ENCODE measurements at regions not wholly inside any gene's neighbourhood (a gene's known extent, or its start where the extent isn't known, plus 50 kb on each side); places are given as distances from the start of the nearest gene placed in this dataset.

- H3K4me1 ChIP-seq (ENCODE audit: control insufficient read depth in 1 of 2, extremely low read depth in 1 of 2, insufficient read depth in 2 of 2, low read length in 2 of 2): no peaks in the 10 kb centered on the region
- H3K9me3 ChIP-seq: no peaks in the 10 kb centered on the region
- H3K4me3 ChIP-seq (ENCODE audit: control insufficient read depth in 1 of 2, extremely low read depth in 1 of 2, low read length in 1 of 2): no peak overlapping the region
- H3K27ac ChIP-seq (ENCODE audit: low read length): no peak overlapping the region
- Mint-ChIP-seq H3K4me3 (no peak overlapping the region), H3K27ac (no peak overlapping the region), H3K27me3 (no peaks in the 10 kb centered on the region), H3K4me1 (no peaks in the 10 kb centered on the region), H3K9me3 (peaks cover 2 to 21% (median 18%) of the 10 kb centered on the region in 3 donors), H3K36me3 (no peaks in the 10 kb centered on the region)
- DNase-seq (no peak), ATAC-seq (replicated peaks in 1 of 4) (no peak)
- H3K27me3 ChIP-seq (replicated peaks in 1 of 2; ENCODE audit: control insufficient read depth in 2 of 2, extremely low read depth in 1 of 2, insufficient read depth in 2 of 2, low read length in 1 of 2): no peaks in the 10 kb centered on the region
- CTCF ChIA-PET: no interaction called here
- no peaks in the 10 kb centered on the region for H3K36me3 ChIP-seq (ENCODE audit: control insufficient read depth in 2 of 2, extremely low read depth in 1 of 2, insufficient read depth in 1 of 2, low read length in 1 of 2)
- POLR2A ChIA-PET: no interaction called here
- WGBS (ENCODE audit: insufficient coverage): no CpG with 5 or more reads among the region's 1 CpG
Measured at GRCh38 chr9:108021096-108021710, 531.6 kb upstream of the KLF4 start.

GRCh38 chr9:108019821-108020220, 530.3 kb upstream of the KLF4 start:
- Histone ChIP-seq H3K27ac (ENCODE audit: low read length) (no peak overlapping the region), H3K36me3 (ENCODE audit: control insufficient read depth in 2 of 2, extremely low read depth in 1 of 2, insufficient read depth in 1 of 2, low read length in 1 of 2) (no peaks in the 10 kb centered on the region), H3K27me3 (replicated peaks in 1 of 2; ENCODE audit: control insufficient read depth in 2 of 2, extremely low read depth in 1 of 2, insufficient read depth in 2 of 2, low read length in 1 of 2) (no peaks in the 10 kb centered on the region), H3K9me3 (no peaks in the 10 kb centered on the region), H3K4me3 (ENCODE audit: control insufficient read depth in 1 of 2, extremely low read depth in 1 of 2, low read length in 1 of 2) (no peak overlapping the region), H3K4me1 (ENCODE audit: control insufficient read depth in 1 of 2, extremely low read depth in 1 of 2, insufficient read depth in 2 of 2, low read length in 2 of 2) (no peaks in the 10 kb centered on the region)
- POLR2A ChIA-PET: no interaction called here
- Mint-ChIP-seq H3K4me3 (no peak overlapping the region), H3K27me3 (no peaks in the 10 kb centered on the region), H3K36me3 (no peaks in the 10 kb centered on the region), H3K27ac (no peak overlapping the region), H3K9me3 (peaks cover 0 to 26% (median 18%) of the 10 kb centered on the region in 3 donors), H3K4me1 (no peaks in the 10 kb centered on the region)
- DNase-seq (no peak), ATAC-seq (replicated peaks in 1 of 4) (no peak)
- CTCF ChIA-PET: no interaction called here

GRCh38 chr9:108017671-108018070, 528.1 kb upstream of the KLF4 start:
- Histone ChIP-seq H3K9me3 (no peaks in the 10 kb centered on the region), H3K4me1 (ENCODE audit: control insufficient read depth in 1 of 2, extremely low read depth in 1 of 2, insufficient read depth in 2 of 2, low read length in 2 of 2) (no peaks in the 10 kb centered on the region), H3K36me3 (ENCODE audit: control insufficient read depth in 2 of 2, extremely low read depth in 1 of 2, insufficient read depth in 1 of 2, low read length in 1 of 2) (no peaks in the 10 kb centered on the region), H3K27me3 (replicated peaks in 1 of 2; ENCODE audit: control insufficient read depth in 2 of 2, extremely low read depth in 1 of 2, insufficient read depth in 2 of 2, low read length in 1 of 2) (no peaks in the 10 kb centered on the region), H3K4me3 (ENCODE audit: control insufficient read depth in 1 of 2, extremely low read depth in 1 of 2, low read length in 1 of 2) (no peak overlapping the region), H3K27ac (ENCODE audit: low read length) (no peak overlapping the region)
- Mint-ChIP-seq H3K36me3 (no peaks in the 10 kb centered on the region), H3K27me3 (no peaks in the 10 kb centered on the region), H3K4me3 (no peak overlapping the region), H3K9me3 (peaks cover 0 to 29% (median 18%) of the 10 kb centered on the region in 3 donors), H3K4me1 (no peaks in the 10 kb centered on the region), H3K27ac (no peak overlapping the region)
- CTCF ChIA-PET: no interaction called here
- POLR2A ChIA-PET: no interaction called here
- 81% methylated on average over 3 of the region's 7 CpGs for WGBS (ENCODE audit: insufficient coverage)
- ATAC-seq (replicated peaks in 1 of 4) (no peak), DNase-seq (no peak)

DNA sequence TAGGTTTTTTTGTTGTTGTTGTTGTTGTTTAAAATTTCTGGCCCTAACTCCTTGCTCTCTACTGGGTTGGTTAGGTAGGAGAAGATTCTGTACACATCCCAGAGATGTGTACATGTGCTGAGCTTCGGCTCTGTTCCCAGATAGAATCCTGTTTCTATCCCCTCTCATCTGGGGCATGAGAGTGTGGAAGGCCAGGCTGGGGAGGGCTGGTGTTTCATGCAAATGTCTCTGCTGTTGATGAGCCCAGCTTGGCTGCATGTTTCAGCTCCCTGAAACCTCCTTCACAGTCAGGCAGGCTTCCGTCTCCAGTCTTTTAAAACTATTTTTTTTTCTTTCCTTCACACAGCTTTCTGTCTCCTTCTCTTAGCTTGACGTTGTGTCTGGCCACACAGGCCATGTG, 526.9 kb upstream of the KLF4 start:
- WGBS (ENCODE audit: insufficient coverage): 92% methylated on average over 2 of the region's 3 CpGs
- Mint-ChIP-seq H3K9me3 (peaks cover 0 to 34% (median 14%) of the 10 kb centered on the region in 3 donors), H3K27ac (no peak overlapping the region), H3K36me3 (no peaks in the 10 kb centered on the region), H3K4me3 (no peak overlapping the region), H3K27me3 (no peaks in the 10 kb centered on the region), H3K4me1 (no peaks in the 10 kb centered on the region)
- DNase-seq (no peak), ATAC-seq (replicated peaks in 1 of 4) (no peak)
- CTCF ChIA-PET: no interaction called here
- no peaks in the 10 kb centered on the region for H3K27me3 ChIP-seq (replicated peaks in 1 of 2; ENCODE audit: control insufficient read depth in 2 of 2, extremely low read depth in 1 of 2, insufficient read depth in 2 of 2, low read length in 1 of 2)
- H3K36me3 ChIP-seq (ENCODE audit: control insufficient read depth in 2 of 2, extremely low read depth in 1 of 2, insufficient read depth in 1 of 2, low read length in 1 of 2): no peaks in the 10 kb centered on the region
- H3K4me1 ChIP-seq (ENCODE audit: control insufficient read depth in 1 of 2, extremely low read depth in 1 of 2, insufficient read depth in 2 of 2, low read length in 2 of 2): no peaks in the 10 kb centered on the region
- no peaks in the 10 kb centered on the region for H3K9me3 ChIP-seq
- POLR2A ChIA-PET: no interaction called here
- no peak overlapping the region for H3K27ac ChIP-seq (ENCODE audit: low read length)
- no peak overlapping the region for H3K4me3 ChIP-seq (ENCODE audit: control insufficient read depth in 1 of 2, extremely low read depth in 1 of 2, low read length in 1 of 2)

DNA sequence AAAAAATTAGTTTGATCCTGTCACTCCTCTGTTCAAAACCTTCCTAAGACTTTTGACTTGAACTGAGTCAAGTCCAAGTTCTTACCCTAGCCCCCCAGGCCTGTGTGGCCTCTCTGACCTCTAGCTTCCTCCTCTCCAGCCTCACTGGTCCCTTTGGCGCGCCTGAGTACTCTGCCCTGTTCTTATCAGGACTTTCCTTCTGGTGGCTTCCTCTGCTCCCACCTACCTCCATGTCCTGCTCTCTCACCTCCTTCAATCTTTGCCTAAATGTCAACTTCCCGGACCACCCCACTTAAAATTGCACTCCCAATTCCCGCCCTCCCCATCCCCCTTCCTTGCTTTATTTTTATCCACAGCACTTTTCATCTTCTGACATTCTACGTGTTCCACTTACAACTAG, 526.1 kb upstream of the KLF4 start:
- 90% methylated on average over 4 of the region's 5 CpGs for WGBS (ENCODE audit: insufficient coverage)
- ChIA-PET CTCF (no interaction called here), POLR2A (no interaction called here)
- H3K27me3 ChIP-seq (replicated peaks in 1 of 2; ENCODE audit: control insufficient read depth in 2 of 2, extremely low read depth in 1 of 2, insufficient read depth in 2 of 2, low read length in 1 of 2): no peaks in the 10 kb centered on the region
- no peak overlapping the region for H3K27ac ChIP-seq (ENCODE audit: low read length)
- no peak overlapping the region for H3K4me3 Mint-ChIP-seq
- no peaks in the 10 kb centered on the region for H3K9me3 ChIP-seq
- H3K4me1 Mint-ChIP-seq: no peaks in the 10 kb centered on the region
- DNase-seq (no peak), ATAC-seq (replicated peaks in 1 of 4) (no peak)
- H3K4me1 ChIP-seq (ENCODE audit: control insufficient read depth in 1 of 2, extremely low read depth in 1 of 2, insufficient read depth in 2 of 2, low read length in 2 of 2): no peaks in the 10 kb centered on the region
- peaks cover 0 to 29% (median 8%) of the 10 kb centered on the region in 3 donors for H3K9me3 Mint-ChIP-seq
- no peak overlapping the region for H3K4me3 ChIP-seq (ENCODE audit: control insufficient read depth in 1 of 2, extremely low read depth in 1 of 2, low read length in 1 of 2)
- H3K27ac Mint-ChIP-seq: no peak overlapping the region
- H3K36me3 ChIP-seq (ENCODE audit: control insufficient read depth in 2 of 2, extremely low read depth in 1 of 2, insufficient read depth in 1 of 2, low read length in 1 of 2): no peaks in the 10 kb centered on the region
- no peaks in the 10 kb centered on the region for H3K36me3 Mint-ChIP-seq
- H3K27me3 Mint-ChIP-seq: no peaks in the 10 kb centered on the region

GRCh38 chr9:108014353-108014752, 524.8 kb upstream of the KLF4 start:
- Histone ChIP-seq H3K36me3 (ENCODE audit: control insufficient read depth in 2 of 2, extremely low read depth in 1 of 2, insufficient read depth in 1 of 2, low read length in 1 of 2) (no peaks in the 10 kb centered on the region), H3K9me3 (no peaks in the 10 kb centered on the region), H3K27ac (ENCODE audit: low read length) (no peak overlapping the region), H3K4me3 (ENCODE audit: control insufficient read depth in 1 of 2, extremely low read depth in 1 of 2, low read length in 1 of 2) (no peak overlapping the region), H3K27me3 (replicated peaks in 1 of 2; ENCODE audit: control insufficient read depth in 2 of 2, extremely low read depth in 1 of 2, insufficient read depth in 2 of 2, low read length in 1 of 2) (no peaks in the 10 kb centered on the region), H3K4me1 (ENCODE audit: control insufficient read depth in 1 of 2, extremely low read depth in 1 of 2, insufficient read depth in 2 of 2, low read length in 2 of 2) (no peaks in the 10 kb centered on the region)
- DNase-seq (no peak), ATAC-seq (replicated peaks in 1 of 4) (no peak)
- ChIA-PET CTCF (no interaction called here), POLR2A (no interaction called here)
- no CpG with 5 or more reads among the region's 2 CpGs for WGBS (ENCODE audit: insufficient coverage)
- no peak overlapping the region for H3K4me3 Mint-ChIP-seq
- H3K36me3 Mint-ChIP-seq: no peaks in the 10 kb centered on the region
- peaks cover 0 to 25% (median 3%) of the 10 kb centered on the region in 3 donors for H3K9me3 Mint-ChIP-seq
- no peak overlapping the region for H3K27ac Mint-ChIP-seq
- H3K27me3 Mint-ChIP-seq: no peaks in the 10 kb centered on the region
- no peaks in the 10 kb centered on the region for H3K4me1 Mint-ChIP-seq
